Ishikawa (cell line): ENCODE measurements at regions not wholly inside any gene's neighbourhood (a gene's known extent, or its start where the extent isn't known, plus 50 kb on each side); places are given as distances from the start of the nearest gene placed in this dataset.

Experiments
- CEBPB ChIP-seq: IDR thresholded peaks from 2 replicates; pipeline ENCODE4 v1.6.1; 2012
- CREB1 ChIP-seq: IDR thresholded peaks from 2 replicates; pipeline ENCODE4 v1.6.1; 2012; ENCODE audit warnings: low read depth
- EGR1 ChIP-seq: IDR thresholded peaks from 2 replicates; pipeline ENCODE4 v1.6.1; 2012
- EP300 ChIP-seq: IDR thresholded peaks from 2 replicates; pipeline ENCODE4 v1.6.1; 2012; ENCODE audit warnings: borderline replicate concordance
- FOXM1 ChIP-seq: IDR thresholded peaks from 2 replicates; pipeline ENCODE4 v1.6.1; 2012; ENCODE audit warnings: low read depth, borderline replicate concordance
- NFIC ChIP-seq: IDR thresholded peaks from 2 replicates; pipeline ENCODE4 v1.6.1; 2012
- RAD21 ChIP-seq: IDR thresholded peaks from 2 replicates; pipeline ENCODE4 v1.6.1; 2012; ENCODE audit warnings: low read depth
- TAF1 ChIP-seq: IDR thresholded peaks from 2 replicates; pipeline ENCODE4 v1.6.1; 2012; ENCODE audit warnings: low read depth, mild to moderate bottlenecking
- TCF12 ChIP-seq: IDR thresholded peaks from 2 replicates; pipeline ENCODE4 v1.6.1; 2012; ENCODE audit warnings: low read depth
- TEAD4 ChIP-seq: IDR thresholded peaks from 2 replicates; pipeline ENCODE4 v1.6.1; 2012
- YY1 ChIP-seq: IDR thresholded peaks from 2 replicates; pipeline ENCODE4 v1.6.1; 2012; ENCODE audit warnings: low read depth
- ZBTB7A ChIP-seq: IDR thresholded peaks from 2 replicates; pipeline ENCODE4 v1.6.1; 2012; ENCODE audit warnings: low read depth
- TF ChIP-seq, protein P1 (sequence below): IDR thresholded peaks from 2 replicates; pipeline ENCODE4 v1.6.1; 2012; ENCODE audit warnings: low read depth, mild to moderate bottlenecking
- TF ChIP-seq, protein P2 (sequence below): IDR thresholded peaks from 2 replicates; pipeline ENCODE4 v1.6.1; 2012
- TF ChIP-seq, protein P3 (sequence below): IDR thresholded peaks from 2 replicates; pipeline ENCODE4 v1.6.1; 2012

- TF ChIP-seq, protein P1, sequence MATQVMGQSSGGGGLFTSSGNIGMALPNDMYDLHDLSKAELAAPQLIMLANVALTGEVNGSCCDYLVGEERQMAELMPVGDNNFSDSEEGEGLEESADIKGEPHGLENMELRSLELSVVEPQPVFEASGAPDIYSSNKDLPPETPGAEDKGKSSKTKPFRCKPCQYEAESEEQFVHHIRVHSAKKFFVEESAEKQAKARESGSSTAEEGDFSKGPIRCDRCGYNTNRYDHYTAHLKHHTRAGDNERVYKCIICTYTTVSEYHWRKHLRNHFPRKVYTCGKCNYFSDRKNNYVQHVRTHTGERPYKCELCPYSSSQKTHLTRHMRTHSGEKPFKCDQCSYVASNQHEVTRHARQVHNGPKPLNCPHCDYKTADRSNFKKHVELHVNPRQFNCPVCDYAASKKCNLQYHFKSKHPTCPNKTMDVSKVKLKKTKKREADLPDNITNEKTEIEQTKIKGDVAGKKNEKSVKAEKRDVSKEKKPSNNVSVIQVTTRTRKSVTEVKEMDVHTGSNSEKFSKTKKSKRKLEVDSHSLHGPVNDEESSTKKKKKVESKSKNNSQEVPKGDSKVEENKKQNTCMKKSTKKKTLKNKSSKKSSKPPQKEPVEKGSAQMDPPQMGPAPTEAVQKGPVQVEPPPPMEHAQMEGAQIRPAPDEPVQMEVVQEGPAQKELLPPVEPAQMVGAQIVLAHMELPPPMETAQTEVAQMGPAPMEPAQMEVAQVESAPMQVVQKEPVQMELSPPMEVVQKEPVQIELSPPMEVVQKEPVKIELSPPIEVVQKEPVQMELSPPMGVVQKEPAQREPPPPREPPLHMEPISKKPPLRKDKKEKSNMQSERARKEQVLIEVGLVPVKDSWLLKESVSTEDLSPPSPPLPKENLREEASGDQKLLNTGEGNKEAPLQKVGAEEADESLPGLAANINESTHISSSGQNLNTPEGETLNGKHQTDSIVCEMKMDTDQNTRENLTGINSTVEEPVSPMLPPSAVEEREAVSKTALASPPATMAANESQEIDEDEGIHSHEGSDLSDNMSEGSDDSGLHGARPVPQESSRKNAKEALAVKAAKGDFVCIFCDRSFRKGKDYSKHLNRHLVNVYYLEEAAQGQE, result no peak
- TF ChIP-seq RAD21 (no peak), TAF1 (no peak), EP300 (no peak), FOXM1 (no peak), TCF12 (no peak)
These were observed 263.4 kb downstream of the CDH26 start for GRCh38 chr20:60221593-60221992.

DNA sequence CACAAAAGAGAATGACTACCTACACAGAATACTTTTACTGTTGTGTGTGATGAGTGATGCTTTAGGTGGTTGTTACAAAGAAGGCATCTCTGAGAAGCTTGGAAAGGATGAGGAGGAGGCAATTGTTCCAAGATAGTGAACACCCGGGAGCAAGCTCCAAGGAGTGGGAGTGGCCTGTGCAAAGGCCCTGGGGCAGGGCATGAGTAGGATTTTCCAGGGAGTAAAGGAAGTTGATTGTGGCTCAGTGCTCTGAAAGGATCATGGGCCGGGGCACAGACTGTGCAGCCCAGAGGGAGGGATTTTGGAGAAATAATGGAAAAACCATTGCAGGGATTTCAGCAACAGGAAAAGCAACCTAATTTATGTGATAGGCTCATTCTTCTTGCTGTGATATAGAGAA lies 264.3 kb downstream of the CDH26 start:
- TF ChIP-seq FOXM1 (no peak), EGR1 (no peak), CREB1 (no peak), TAF1 (no peak), CEBPB (no peak), RAD21 (no peak), NFIC (no peak), TCF12 (no peak), YY1 (no peak), EP300 (no peak)
- TF ChIP-seq, protein P2, sequence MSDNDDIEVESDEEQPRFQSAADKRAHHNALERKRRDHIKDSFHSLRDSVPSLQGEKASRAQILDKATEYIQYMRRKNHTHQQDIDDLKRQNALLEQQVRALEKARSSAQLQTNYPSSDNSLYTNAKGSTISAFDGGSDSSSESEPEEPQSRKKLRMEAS, result no peak
- TF ChIP-seq, protein P1, result no peak
- TF ChIP-seq, protein P3, sequence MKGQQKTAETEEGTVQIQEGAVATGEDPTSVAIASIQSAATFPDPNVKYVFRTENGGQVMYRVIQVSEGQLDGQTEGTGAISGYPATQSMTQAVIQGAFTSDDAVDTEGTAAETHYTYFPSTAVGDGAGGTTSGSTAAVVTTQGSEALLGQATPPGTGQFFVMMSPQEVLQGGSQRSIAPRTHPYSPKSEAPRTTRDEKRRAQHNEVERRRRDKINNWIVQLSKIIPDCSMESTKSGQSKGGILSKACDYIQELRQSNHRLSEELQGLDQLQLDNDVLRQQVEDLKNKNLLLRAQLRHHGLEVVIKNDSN, result no peak

GRCh38 chr20:60223174-60223573 lies 265.0 kb downstream of the CDH26 start:
- TF ChIP-seq, protein P2, result no peak
- TF ChIP-seq EP300, result no peak
- no peak for TF ChIP-seq RAD21
- no peak for TF ChIP-seq CREB1
- TF ChIP-seq, protein P3, result no peak
- TF ChIP-seq TAF1, result no peak
- TF ChIP-seq, protein P1, result no peak
- TF ChIP-seq EGR1, result no peak
- no peak for TF ChIP-seq CEBPB
- TF ChIP-seq NFIC, result no peak
- no peak for TF ChIP-seq FOXM1

DNA sequence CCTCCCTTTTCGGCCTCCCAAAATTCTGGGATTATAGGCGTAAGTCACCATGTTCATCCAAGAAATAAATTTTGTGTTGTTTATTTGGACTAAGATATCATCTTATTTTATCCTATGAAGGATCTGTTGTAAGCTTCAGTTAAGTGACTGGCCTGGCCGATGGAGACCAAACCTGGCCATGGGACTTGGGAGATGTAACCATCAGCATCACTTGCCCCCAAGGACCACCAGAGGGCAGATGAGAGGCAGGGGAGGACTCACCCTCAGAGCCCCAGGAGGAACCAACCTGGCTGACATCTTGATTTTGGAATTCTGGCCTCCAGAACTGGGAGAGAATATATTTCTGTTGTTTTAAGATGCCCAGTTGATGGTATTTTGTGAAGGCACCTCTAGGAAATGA lies 266.7 kb downstream of the CDH26 start:
- TF ChIP-seq EGR1, result no peak
- TF ChIP-seq YY1, result no peak
- TF ChIP-seq, protein P2, result no peak
- no peak for TF ChIP-seq FOXM1
- TF ChIP-seq TEAD4, result no peak
- TF ChIP-seq NFIC, result no peak
- TF ChIP-seq, protein P3, result no peak
- no peak for TF ChIP-seq RAD21
- TF ChIP-seq, protein P1, result no peak
- no peak for TF ChIP-seq TAF1
- TF ChIP-seq TCF12, result no peak
- no peak for TF ChIP-seq CREB1
- TF ChIP-seq CEBPB, result no peak
- no peak for TF ChIP-seq ZBTB7A
- no peak for TF ChIP-seq EP300
